Type B pancreatic cell (in vitro differentiated cells): ENCODE measurements at regions not wholly inside any gene's neighbourhood (a gene's known extent, or its start where the extent isn't known, plus 50 kb on each side); places are given as distances from the start of the nearest gene placed in this dataset.
A peak's percentile ranks its signal among the peaks of the same experiment; 100 is the strongest.

Experiments used
- DNase-seq: peaks from one replicate; pipeline ENCODE4 v3.0.0; 2021; ENCODE audit warnings: mixed read lengths; ENCODE audit not compliant: unreplicated experiment; ENCODE audit errors: extremely low spot score
- H3K27ac Mint-ChIP-seq: 2 replicates; pipeline ENCODE4 v1.8.0; 2021; ENCODE audit warnings: mild to moderate bottlenecking, mixed read lengths
- H3K27me3 Mint-ChIP-seq: 2 replicates; pipeline ENCODE4 v1.8.0; 2021; ENCODE audit warnings: mixed read lengths
- H3K36me3 Mint-ChIP-seq: 2 replicates; pipeline ENCODE4 v1.8.0; 2021; ENCODE audit warnings: mixed read lengths
- H3K4me1 Mint-ChIP-seq: one replicate; pipeline ENCODE4 v1.8.0; 2021; ENCODE audit warnings: mixed read lengths; ENCODE audit not compliant: unreplicated experiment
- H3K4me3 Mint-ChIP-seq: 2 replicates; pipeline ENCODE4 v1.8.0; 2021; ENCODE audit warnings: mild to moderate bottlenecking, mixed read lengths
- H3K9me3 Mint-ChIP-seq: 2 replicates; pipeline ENCODE4 v1.8.0; 2021; ENCODE audit warnings: mixed read lengths
- CTCF ChIP-seq: fragments of 200-600 bp; sonication (generic); conservative IDR thresholded peaks from 2 replicates; pipeline ENCODE4 v1.5.0; 2021; ENCODE audit warnings: antibody characterized with exemption, mild to moderate bottlenecking

GRCh38 chr20:56764671-56765070, 135.6 kb downstream of the TFAP2C start:
- H3K9me3 Mint-ChIP-seq: peaks cover 10% of the 10 kb centered on the region
- no peak overlapping the region for H3K4me3 Mint-ChIP-seq
- no peak for TF ChIP-seq CTCF
- no peaks in the 10 kb centered on the region for H3K27me3 Mint-ChIP-seq
- no peaks in the 10 kb centered on the region for H3K36me3 Mint-ChIP-seq
- H3K4me1 Mint-ChIP-seq: peaks cover 11% of the 10 kb centered on the region
- DNase-seq: no peak
- no peak overlapping the region for H3K27ac Mint-ChIP-seq

GRCh38 chr20:56765172-56766073, 136.3 kb downstream of the TFAP2C start:
- no peak for DNase-seq
- Mint-ChIP-seq H3K36me3 (no peaks in the 10 kb centered on the region), H3K4me3 (no peak overlapping the region), H3K27ac (peak overlapping the region; percentile 58), H3K27me3 (no peaks in the 10 kb centered on the region), H3K4me1 (peaks cover 18% of the 10 kb centered on the region), H3K9me3 (peaks cover 10% of the 10 kb centered on the region)
- TF ChIP-seq CTCF: no peak

GRCh38 chr20:56766528-56766927, 137.4 kb downstream of the TFAP2C start:
- no peak for DNase-seq
- peak overlapping the region; percentile 51 for H3K4me3 Mint-ChIP-seq
- peaks cover 10% of the 10 kb centered on the region for H3K9me3 Mint-ChIP-seq
- H3K36me3 Mint-ChIP-seq: no peaks in the 10 kb centered on the region
- TF ChIP-seq CTCF: no peak
- H3K27me3 Mint-ChIP-seq: no peaks in the 10 kb centered on the region
- peaks cover 18% of the 10 kb centered on the region for H3K4me1 Mint-ChIP-seq
- peak overlapping the region; percentile 85 for H3K27ac Mint-ChIP-seq

- H3K27me3 Mint-ChIP-seq: no peaks in the 10 kb centered on the region
- peaks cover 19% of the 10 kb centered on the region for H3K4me1 Mint-ChIP-seq
- peak overlapping the region; percentile 5 for H3K27ac Mint-ChIP-seq
- TF ChIP-seq CTCF: no peak
- DNase-seq: no peak
- peaks cover 10% of the 10 kb centered on the region for H3K9me3 Mint-ChIP-seq
- no peaks in the 10 kb centered on the region for H3K36me3 Mint-ChIP-seq
- H3K4me3 Mint-ChIP-seq: no peak overlapping the region
Measured at GRCh38 chr20:56769921-56770600, 141.0 kb downstream of the TFAP2C start.

- H3K27me3 Mint-ChIP-seq: no peaks in the 10 kb centered on the region
- no peaks in the 10 kb centered on the region for H3K36me3 Mint-ChIP-seq
- peaks cover 17% of the 10 kb centered on the region for H3K4me1 Mint-ChIP-seq
- H3K27ac Mint-ChIP-seq: no peak overlapping the region
- no peak for DNase-seq
- no peak for TF ChIP-seq CTCF
- H3K4me3 Mint-ChIP-seq: no peak overlapping the region
- no peaks in the 10 kb centered on the region for H3K9me3 Mint-ChIP-seq
Measured at GRCh38 chr20:56773749-56774148, 144.6 kb downstream of the TFAP2C start.
